B cell (primary cell): ENCODE measurements at regions not wholly inside any gene's neighbourhood (a gene's known extent, or its start where the extent isn't known, plus 50 kb on each side); places are given as distances from the start of the nearest gene placed in this dataset.

Experiments
- ATAC-seq: fragments of 200-7000 bp; cut with Tn5 transposase; one replicate; pipeline ENCODE4 v1.10.0; 2021; ENCODE audit warnings: low read depth, mild to moderate bottlenecking, moderate number of reproducible peaks, moderate library complexity
- CTCF ChIA-PET: fragments of 350-600 bp; sonication (Branson Sonifier 250); formaldehyde crosslinking; loops from one replicate; lab custom pipeline; 2021; ENCODE audit warnings: antibody characterized with exemption, inconsistent platforms; lab: Charles Lee
- POLR2A ChIA-PET: fragments of 350-600 bp; sonication (Branson Sonifier 250); formaldehyde crosslinking; loops from one replicate; lab custom pipeline; 2021; ENCODE audit warnings: antibody characterized with exemption; lab: Charles Lee
- DNase-seq: peaks from one replicate; pipeline ENCODE4 v3.0.0; 2013
- H2AFZ ChIP-seq: 2 replicates; pipeline ENCODE4 v1.6.1; 2012; ENCODE audit warnings: mild to moderate bottlenecking, low read depth, low read length; ENCODE audit not compliant: insufficient read depth, poor library complexity, severe bottlenecking
- H3K27ac ChIP-seq, 2 donors: 1 replicate in 1 of 2; 2 replicates in 1 of 2; pipeline ENCODE4 v1.5.1; 2012 to 2013; ENCODE audit warnings: low read length in 2 of 2, mild to moderate bottlenecking in 2 of 2, moderate library complexity in 1 of 2
- H3K27me3 ChIP-seq, 4 experiments: fragments of 200-600 bp in 1 of 4; sonication (generic) in 1 of 4; replicated peaks in 1 of 4; 1 replicate in 2 of 4; 2 replicates in 2 of 4; pipeline versions ENCODE4 v1.6.1 to v1.7.0; 2013 to 2016; ENCODE audit warnings: low read length in 3 of 4, mild to moderate bottlenecking in 2 of 4, mixed read lengths in 1 of 4, moderate library complexity in 1 of 4; ENCODE audit not compliant: insufficient read depth in 4 of 4, control insufficient read depth in 3 of 4; ENCODE audit errors: control extremely low read depth in 1 of 4
- H3K36me3 ChIP-seq, 2 experiments: replicated peaks in 1 of 2; 1 replicate in 1 of 2; 2 replicates in 1 of 2; pipeline versions ENCODE4 v1.6.1 to v1.7.1; 2013; ENCODE audit warnings: low read length in 1 of 2; ENCODE audit not compliant: insufficient read depth in 2 of 2, control insufficient read depth in 1 of 2; ENCODE audit errors: control extremely low read depth in 1 of 2, extremely low read depth in 1 of 2
- H3K4me1 ChIP-seq, 2 donors: fragments of 200-600 bp in 1 of 2; sonication (generic) in 1 of 2; 1 replicate in 1 of 2; 2 replicates in 1 of 2; pipeline versions ENCODE4 v1.5.1 to v1.6.1; 2013 to 2017; ENCODE audit warnings: low read length in 2 of 2; ENCODE audit not compliant: control insufficient read depth in 2 of 2, insufficient read depth in 2 of 2
- H3K4me2 ChIP-seq: replicated peaks from 2 replicates; pipeline ENCODE3; 2012; ENCODE audit warnings: mild to moderate bottlenecking, low read depth, low read length; ENCODE audit not compliant: poor library complexity, severe bottlenecking
- H3K4me3 ChIP-seq, 5 experiments: fragments of 200-600 bp in 1 of 5; sonication (generic) in 1 of 5; 1 replicate in 3 of 5; 2 replicates in 2 of 5; pipeline versions ENCODE4 v1.5.1 to v1.7.0; 2011 to 2016; ENCODE audit warnings: low read length in 4 of 5, mild to moderate bottlenecking in 4 of 5, low read depth in 2 of 5, control low read depth in 1 of 5, moderate library complexity in 1 of 5; ENCODE audit not compliant: insufficient read depth in 1 of 5; ENCODE audit errors: control extremely low read depth in 1 of 5, extremely low read depth in 1 of 5
- H3K79me2 ChIP-seq: fragments of 200-600 bp; sonication (generic); one replicate; pipeline ENCODE4 v1.6.0; 2016; ENCODE audit warnings: low read length; ENCODE audit not compliant: control insufficient read depth, insufficient read depth
- H3K9ac ChIP-seq: fragments of 200-600 bp; sonication (generic); 2 replicates; pipeline ENCODE4 v1.6.1; 2017; ENCODE audit warnings: mild to moderate bottlenecking, low read length, moderate library complexity
- H3K9me3 ChIP-seq, 3 donors: one replicate each; pipeline versions ENCODE4 v1.6.1 to v1.7.1; 2013; ENCODE audit warnings: low read length in 2 of 3; ENCODE audit not compliant: control insufficient read depth in 2 of 3, insufficient read depth in 1 of 3; ENCODE audit errors: control extremely low read depth in 1 of 3
- H4K20me1 ChIP-seq: 2 replicates; pipeline ENCODE4 v1.6.0; 2012; ENCODE audit warnings: mild to moderate bottlenecking, low read length; ENCODE audit not compliant: insufficient read depth, control insufficient read depth, poor library complexity, severe bottlenecking
- H3K27ac Mint-ChIP-seq: one replicate; pipeline ENCODE4 v1.8.0; 2021; ENCODE audit warnings: mixed read lengths
- H3K27me3 Mint-ChIP-seq: one replicate; pipeline ENCODE4 v1.8.0; 2021; ENCODE audit warnings: mixed read lengths
- H3K4me1 Mint-ChIP-seq: one replicate; pipeline ENCODE4 v1.8.0; 2021; ENCODE audit warnings: mixed read lengths
- H3K4me3 Mint-ChIP-seq: one replicate; pipeline ENCODE4 v1.8.0; 2021; ENCODE audit warnings: mixed read lengths
- H3K9me3 Mint-ChIP-seq: one replicate; pipeline ENCODE4 v1.8.0; 2022; ENCODE audit warnings: mixed read lengths; ENCODE audit not compliant: insufficient read depth
- EZH2 ChIP-seq: IDR thresholded peaks from 2 replicates; pipeline ENCODE4 v1.6.1; 2012; ENCODE audit warnings: borderline replicate concordance, low read depth, mild to moderate bottlenecking, moderate library complexity, low read length; ENCODE audit not compliant: insufficient read depth, poor library complexity, severe bottlenecking
- WGBS: methylation state at CpG from one replicate; pipeline ENCODE4 v1.1.5; 2013; ENCODE audit warnings: missing lambda C conversion rate; ENCODE audit not compliant: insufficient coverage; 5-methylcytosine and 5-hydroxymethylcytosine counted together
- intact Hi-C: fragments of 100-400 bp; cut with micrococcal nuclease; formaldehyde crosslinking; loops from one replicate; pipeline ENCODE4 v1.10.0; 2022
- TF ChIP-seq, protein P1 (sequence below): fragments of 200-600 bp; IDR thresholded peaks from one replicate; pipeline ENCODE4 v1.8.0; 2022; ENCODE audit warnings: antibody characterized with exemption, mild to moderate bottlenecking

DNA sequence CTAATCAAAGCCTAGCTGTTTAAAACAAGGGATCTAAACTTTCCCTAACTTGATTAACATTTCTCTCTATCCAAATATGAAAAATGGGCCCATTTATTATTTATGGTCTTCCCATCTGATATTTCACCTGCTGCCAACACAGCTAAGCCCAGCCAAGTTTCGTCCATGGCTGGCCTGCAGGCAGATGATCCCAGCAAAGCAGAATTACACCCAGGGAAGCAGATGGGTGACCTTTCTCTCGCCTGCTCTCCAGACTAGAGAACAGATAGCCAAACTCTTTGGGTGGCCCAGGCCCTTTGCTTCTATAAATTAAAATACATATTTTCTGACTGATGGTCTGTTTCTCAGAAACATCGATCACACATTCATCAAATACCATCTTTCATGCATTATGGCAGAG lies 1038.8 kb downstream of the AGBL1 start:
- no peaks in the 10 kb centered on the region for H3K36me3 ChIP-seq
- no peaks in the 10 kb centered on the region for H4K20me1 ChIP-seq
- H3K4me2 ChIP-seq = no peak overlapping the region
- intact Hi-C loops = no loop called here
- no peaks in the 10 kb centered on the region for H3K4me1 Mint-ChIP-seq
- no peaks in the 10 kb centered on the region for H3K4me1 ChIP-seq
- WGBS = 74% methylated on average over 2 of the region's 3 CpGs
- H3K27me3 Mint-ChIP-seq = no peaks in the 10 kb centered on the region
- CTCF ChIA-PET = no interaction called here
- H3K9ac ChIP-seq = no peak overlapping the region
- no peak overlapping the region for H3K4me3 Mint-ChIP-seq
- TF ChIP-seq, protein P1, sequence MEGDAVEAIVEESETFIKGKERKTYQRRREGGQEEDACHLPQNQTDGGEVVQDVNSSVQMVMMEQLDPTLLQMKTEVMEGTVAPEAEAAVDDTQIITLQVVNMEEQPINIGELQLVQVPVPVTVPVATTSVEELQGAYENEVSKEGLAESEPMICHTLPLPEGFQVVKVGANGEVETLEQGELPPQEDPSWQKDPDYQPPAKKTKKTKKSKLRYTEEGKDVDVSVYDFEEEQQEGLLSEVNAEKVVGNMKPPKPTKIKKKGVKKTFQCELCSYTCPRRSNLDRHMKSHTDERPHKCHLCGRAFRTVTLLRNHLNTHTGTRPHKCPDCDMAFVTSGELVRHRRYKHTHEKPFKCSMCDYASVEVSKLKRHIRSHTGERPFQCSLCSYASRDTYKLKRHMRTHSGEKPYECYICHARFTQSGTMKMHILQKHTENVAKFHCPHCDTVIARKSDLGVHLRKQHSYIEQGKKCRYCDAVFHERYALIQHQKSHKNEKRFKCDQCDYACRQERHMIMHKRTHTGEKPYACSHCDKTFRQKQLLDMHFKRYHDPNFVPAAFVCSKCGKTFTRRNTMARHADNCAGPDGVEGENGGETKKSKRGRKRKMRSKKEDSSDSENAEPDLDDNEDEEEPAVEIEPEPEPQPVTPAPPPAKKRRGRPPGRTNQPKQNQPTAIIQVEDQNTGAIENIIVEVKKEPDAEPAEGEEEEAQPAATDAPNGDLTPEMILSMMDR = no peak
- TF ChIP-seq EZH2 = no peak
- no peak overlapping the region for H2AFZ ChIP-seq
- no peaks in the 10 kb centered on the region for H3K79me2 ChIP-seq
- peaks cover 0 to 13% (median 0%) of the 10 kb centered on the region in 3 donors for H3K9me3 ChIP-seq
- H3K27me3 ChIP-seq = no peaks in the 10 kb centered on the region
- DNase-seq = no peak
- no peak overlapping the region for H3K27ac Mint-ChIP-seq
- POLR2A ChIA-PET = no interaction called here
- no peak overlapping the region for H3K27ac ChIP-seq
- ATAC-seq = no peak
- H3K4me3 ChIP-seq = no peak overlapping the region
- peaks cover 2% of the 10 kb centered on the region for H3K9me3 Mint-ChIP-seq

DNA sequence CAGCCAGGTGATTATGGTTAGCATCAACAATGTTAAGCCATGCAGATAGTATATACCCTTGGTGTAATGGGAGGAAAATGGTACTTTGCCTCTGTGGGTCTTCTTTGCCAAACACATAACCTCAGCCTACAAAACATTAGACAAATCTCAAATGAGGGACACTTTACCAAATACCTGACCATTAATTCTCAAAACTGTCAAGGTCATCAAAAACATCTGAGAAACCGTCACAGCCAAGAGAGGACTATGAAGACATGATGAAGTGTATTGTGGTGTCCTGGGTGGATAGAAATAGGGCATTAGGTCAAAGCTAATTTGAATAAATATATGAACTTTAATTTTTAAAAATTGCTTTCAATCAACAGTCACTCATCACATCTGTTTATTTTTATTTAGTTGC lies 1036.1 kb downstream of the AGBL1 start:
- intact Hi-C loops = no loop called here
- ChIA-PET POLR2A (no interaction called here), CTCF (no interaction called here)
- H4K20me1 ChIP-seq = no peaks in the 10 kb centered on the region
- no peaks in the 10 kb centered on the region for H3K36me3 ChIP-seq
- H3K4me3 ChIP-seq = no peak overlapping the region
- no peak overlapping the region for H3K9ac ChIP-seq
- no peak overlapping the region for H2AFZ ChIP-seq
- ATAC-seq (no peak), DNase-seq (no peak)
- no peaks in the 10 kb centered on the region for H3K4me1 Mint-ChIP-seq
- H3K9me3 Mint-ChIP-seq = peaks cover 2% of the 10 kb centered on the region
- no peak overlapping the region for H3K27ac ChIP-seq
- no CpG with 5 or more reads among the region's 1 CpG for WGBS
- H3K4me3 Mint-ChIP-seq = no peak overlapping the region
- no peaks in the 10 kb centered on the region for H3K27me3 ChIP-seq
- H3K79me2 ChIP-seq = no peaks in the 10 kb centered on the region
- H3K4me2 ChIP-seq = no peak overlapping the region
- H3K9me3 ChIP-seq = peaks cover 0 to 10% (median 1%) of the 10 kb centered on the region in 3 donors
- no peaks in the 10 kb centered on the region for H3K4me1 ChIP-seq
- H3K27ac Mint-ChIP-seq = no peak overlapping the region
- TF ChIP-seq, protein P1 = no peak
- TF ChIP-seq EZH2 = no peak
- no peaks in the 10 kb centered on the region for H3K27me3 Mint-ChIP-seq
